AG10803 (cell line): ENCODE measurements at regions not wholly inside any gene's neighbourhood (a gene's known extent, or its start where the extent isn't known, plus 50 kb on each side); places are given as distances from the start of the nearest gene placed in this dataset.

Experiments used
- DNase-seq: peaks from one replicate; pipeline ENCODE4 v3.0.0; 2010; ENCODE audit warnings: low read depth
- H3K4me3 ChIP-seq: 2 replicates; pipeline ENCODE4 v1.5.1; 2011; ENCODE audit warnings: mild to moderate bottlenecking, low read length, control low read depth
- CTCF ChIP-seq: conservative IDR thresholded peaks from 2 replicates; pipeline ENCODE4 v1.5.1; 2011; ENCODE audit warnings: mild to moderate bottlenecking, low read length, control low read depth, inconsistent platforms

- no peak for TF ChIP-seq CTCF
- no peak overlapping the region for H3K4me3 ChIP-seq
- peak; percentile 4 for DNase-seq
Measured at GRCh38 chr5:124460642-124461041, 285.8 kb downstream of the ZNF608 start.

DNA sequence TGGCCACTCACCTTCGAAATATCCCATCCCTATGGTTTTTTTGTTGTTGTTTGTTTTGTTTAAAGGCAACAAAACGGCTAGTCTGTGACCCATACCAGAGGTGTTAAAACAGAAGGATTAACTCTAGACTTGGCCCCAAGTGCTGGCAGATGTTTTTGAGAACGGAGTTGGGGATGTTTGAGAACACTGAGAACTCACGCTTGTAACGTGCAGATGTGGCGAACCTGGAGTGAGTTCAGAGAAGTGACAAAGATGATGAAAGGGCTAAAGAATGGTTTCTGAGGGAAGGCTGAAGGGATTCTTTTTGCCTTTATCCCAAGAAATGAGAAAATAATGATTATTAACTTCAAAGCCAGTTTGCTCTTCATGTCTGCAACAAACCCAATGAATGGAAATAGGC is 286.5 kb downstream of the ZNF608 start:
- H3K4me3 ChIP-seq: no peak overlapping the region
- DNase-seq: no peak
- no peak for TF ChIP-seq CTCF

GRCh38 chr5:124457901-124458300 is 288.5 kb downstream of the ZNF608 start:
- DNase-seq: no peak
- no peak for TF ChIP-seq CTCF
- no peak overlapping the region for H3K4me3 ChIP-seq

DNA sequence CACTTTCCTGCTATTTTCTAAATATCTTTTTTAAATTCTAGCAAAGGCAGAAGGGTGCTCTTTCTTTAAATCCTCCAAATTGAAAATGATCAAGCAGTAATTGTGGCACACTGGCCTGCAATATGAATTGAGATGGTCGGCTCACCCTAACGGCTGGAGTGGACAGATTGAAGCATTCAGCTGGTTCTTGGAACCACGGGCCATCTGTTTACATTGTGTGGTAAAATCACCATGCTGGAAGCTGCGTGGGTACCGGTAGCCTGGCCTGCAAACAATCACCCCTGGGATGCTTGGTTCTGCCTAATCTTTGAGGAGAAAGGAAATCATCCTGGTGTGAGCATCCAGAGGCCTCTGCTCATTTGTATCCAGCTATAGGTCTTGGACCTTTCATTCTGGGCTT is 289.3 kb downstream of the ZNF608 start:
- H3K4me3 ChIP-seq: no peak overlapping the region
- no peak for DNase-seq
- TF ChIP-seq CTCF: no peak

- no peak for DNase-seq
Measured at GRCh38 chr5:124456249-124456648, 290.2 kb downstream of the ZNF608 start.

GRCh38 chr5:124454081-124454480 is 292.4 kb downstream of the ZNF608 start:
- TF ChIP-seq CTCF: no peak
- peak; percentile 12 for DNase-seq
- H3K4me3 ChIP-seq: no peak overlapping the region

More at GRCh38 chr5:124456249-124456648, 290.2 kb downstream of the ZNF608 start:
- H3K4me3 ChIP-seq: no peak overlapping the region
- no peak for TF ChIP-seq CTCF

DNA sequence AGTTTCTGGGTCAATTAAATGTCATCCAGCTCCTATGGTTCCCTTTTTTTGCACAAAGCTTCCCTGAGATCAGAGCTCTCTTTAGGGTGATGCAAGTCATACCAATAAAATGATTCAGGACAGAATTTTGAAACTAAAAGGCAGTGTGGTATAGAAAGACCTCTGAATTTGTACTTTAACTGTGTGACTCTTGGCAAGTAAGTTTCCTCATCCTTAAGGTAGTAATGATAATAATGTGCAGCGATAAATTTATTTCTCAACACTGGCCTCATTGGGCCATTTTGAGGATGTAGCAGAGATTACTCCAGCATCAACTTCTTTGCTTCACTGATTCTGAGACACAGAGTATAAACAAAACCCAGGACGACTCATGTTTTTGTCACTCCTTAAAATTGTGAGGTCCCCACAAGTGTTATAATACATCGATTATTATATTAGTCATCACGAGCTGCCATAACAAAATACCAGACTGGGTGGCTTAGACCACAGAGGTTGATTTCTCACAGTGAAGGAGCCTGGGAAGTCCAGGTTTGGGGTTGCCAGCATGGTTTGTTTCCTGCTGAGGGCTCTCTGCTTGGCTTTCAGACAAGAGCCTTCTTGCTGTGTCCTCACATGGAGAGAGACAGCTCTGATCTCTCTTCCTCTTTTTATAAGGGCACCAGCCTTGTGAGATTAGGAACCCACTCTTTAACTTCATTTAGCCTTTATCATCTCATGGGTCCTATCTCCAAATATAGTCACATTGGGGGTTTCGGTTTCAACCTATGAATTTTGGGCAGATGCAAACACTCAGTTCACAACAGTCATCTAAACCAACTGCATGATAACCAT is 293.0 kb downstream of the ZNF608 start:
- H3K4me3 ChIP-seq: no peak overlapping the region
- peak; percentile 53 for DNase-seq
- TF ChIP-seq CTCF: no peak
